ENCODE measurements at regions not wholly inside any gene's neighbourhood (a gene's known extent, or its start where the extent isn't known, plus 50 kb on each side); places are given as distances from the start of the nearest gene placed in this dataset.

DNA sequence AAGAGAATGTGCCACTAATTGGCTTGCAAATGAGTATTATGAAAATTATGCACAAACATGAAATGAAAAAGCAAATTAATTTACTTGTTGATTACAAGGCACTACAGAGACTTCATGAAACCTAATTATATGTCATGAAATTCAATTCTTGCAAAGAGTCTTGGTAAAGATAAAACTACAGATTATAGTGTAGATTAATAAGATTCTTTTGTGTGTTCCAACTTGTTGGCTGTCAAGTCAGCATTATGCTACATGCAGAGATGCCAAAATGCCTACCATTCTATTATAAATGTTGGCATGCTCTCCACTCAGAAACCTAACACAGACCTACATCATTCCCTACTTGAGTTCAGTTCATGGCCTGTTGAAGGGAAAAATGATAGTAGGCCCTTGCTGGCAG lies 97.2 kb upstream of the KITLG start:
- TF ChIP-seq CTCF (IDR thresholded peaks at IDR 0.05) (no peak), POLR2A (IDR thresholded peaks at IDR 0.05) (no peak)

All from heart left ventricle (tissue), 13 donors.